ENCODE measurements at regions not wholly inside any gene's neighbourhood (a gene's known extent, or its start where the extent isn't known, plus 50 kb on each side); places are given as distances from the start of the nearest gene placed in this dataset.

DNA sequence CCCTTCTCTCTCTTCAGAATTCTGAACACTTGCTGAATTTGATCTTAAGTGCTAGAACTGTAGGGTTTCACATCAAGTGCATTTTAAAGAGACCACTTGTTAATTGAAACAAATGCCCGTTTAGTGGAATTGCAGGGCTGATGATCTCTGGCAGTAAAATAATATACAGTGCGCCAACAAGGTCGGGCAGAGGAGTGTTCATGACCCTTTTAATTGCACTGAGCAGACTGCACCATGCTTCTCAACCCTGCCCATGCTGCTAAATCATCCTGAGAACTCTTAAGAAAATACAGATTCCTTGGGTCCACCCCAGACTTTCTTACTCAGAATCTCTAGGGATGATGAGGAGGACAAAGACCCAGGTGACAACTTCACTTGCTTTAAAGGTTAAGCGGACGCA lies 73.5 kb downstream of the SC5D start:
- dilution Hi-C loops (cut with MboI; ENCODE audit: extremely low pct_ligation_motif_present, low sequenced_read_pairs), result no loop called here
- POLR2A ChIA-PET, result no interaction called here

More for the DNA sequence above, 73.5 kb downstream of the SC5D start:
- H3K9ac ChIP-seq (replicated peaks; ENCODE audit: extremely low read depth, insufficient read depth, low read length), result no peak overlapping the region
- H3K4me2 ChIP-seq (ENCODE audit: insufficient read depth, low read length), result no peak overlapping the region
- no peaks in the 10 kb centered on the region for H3K9me1 ChIP-seq (replicated peaks; ENCODE audit: control insufficient read depth, extremely low read depth, insufficient read depth, low read length)
- H3K36me3 ChIP-seq (ENCODE audit: control insufficient read depth in 2 of 2, extremely low read depth in 1 of 2, insufficient read depth in 2 of 2, low read length in 2 of 2), result no peaks in the 10 kb centered on the region
- H2AFZ ChIP-seq (ENCODE audit: low read depth, low read length), result no peak overlapping the region
- no peak overlapping the region for H3K27ac ChIP-seq (ENCODE audit: insufficient read depth, low read depth, low read length)
- H3K4me1 ChIP-seq (ENCODE audit: control insufficient read depth, extremely low read depth, insufficient read depth, low read length), result no peaks in the 10 kb centered on the region
- no peaks in the 10 kb centered on the region for H3K9me3 ChIP-seq (replicated peaks; ENCODE audit: control insufficient read depth, insufficient read depth, low read length)
- no TSS peak for BruUV-seq (replicated peaks)
- DNase-seq (ENCODE audit: low read depth, low spot score) (no peak), FAIRE-seq (no peak)
- CTCF ChIA-PET, result no interaction called here
- intact Hi-C loops (cut with micrococcal nuclease), result no loop called here
- no peak for TF ChIP-seq POLR2AphosphoS5 (IDR thresholded peaks at IDR 0.05; ENCODE audit: insufficient read depth, low read depth, low read length)
- no peak for TF ChIP-seq GATA2 (IDR thresholded peaks at IDR 0.05; ENCODE audit: insufficient read depth, insufficient read length, low read depth, low read length)
- TF ChIP-seq MYC (IDR thresholded peaks at IDR 0.05; ENCODE audit: low read depth, low read length), result no peak
- TF ChIP-seq, protein P1, sequence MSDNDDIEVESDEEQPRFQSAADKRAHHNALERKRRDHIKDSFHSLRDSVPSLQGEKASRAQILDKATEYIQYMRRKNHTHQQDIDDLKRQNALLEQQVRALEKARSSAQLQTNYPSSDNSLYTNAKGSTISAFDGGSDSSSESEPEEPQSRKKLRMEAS (IDR thresholded peaks at IDR 0.05; ENCODE audit: insufficient read depth, insufficient read length), result no peak
- TF ChIP-seq, protein P2, sequence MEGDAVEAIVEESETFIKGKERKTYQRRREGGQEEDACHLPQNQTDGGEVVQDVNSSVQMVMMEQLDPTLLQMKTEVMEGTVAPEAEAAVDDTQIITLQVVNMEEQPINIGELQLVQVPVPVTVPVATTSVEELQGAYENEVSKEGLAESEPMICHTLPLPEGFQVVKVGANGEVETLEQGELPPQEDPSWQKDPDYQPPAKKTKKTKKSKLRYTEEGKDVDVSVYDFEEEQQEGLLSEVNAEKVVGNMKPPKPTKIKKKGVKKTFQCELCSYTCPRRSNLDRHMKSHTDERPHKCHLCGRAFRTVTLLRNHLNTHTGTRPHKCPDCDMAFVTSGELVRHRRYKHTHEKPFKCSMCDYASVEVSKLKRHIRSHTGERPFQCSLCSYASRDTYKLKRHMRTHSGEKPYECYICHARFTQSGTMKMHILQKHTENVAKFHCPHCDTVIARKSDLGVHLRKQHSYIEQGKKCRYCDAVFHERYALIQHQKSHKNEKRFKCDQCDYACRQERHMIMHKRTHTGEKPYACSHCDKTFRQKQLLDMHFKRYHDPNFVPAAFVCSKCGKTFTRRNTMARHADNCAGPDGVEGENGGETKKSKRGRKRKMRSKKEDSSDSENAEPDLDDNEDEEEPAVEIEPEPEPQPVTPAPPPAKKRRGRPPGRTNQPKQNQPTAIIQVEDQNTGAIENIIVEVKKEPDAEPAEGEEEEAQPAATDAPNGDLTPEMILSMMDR (IDR thresholded peaks at IDR 0.05; ENCODE audit: extremely low read depth in 1 of 2, insufficient read depth in 1 of 2, low read depth in 1 of 2, low read length in 2 of 2), result no peak
- no peak for TF ChIP-seq FOS (IDR thresholded peaks at IDR 0.05; ENCODE audit: borderline replicate concordance, insufficient read depth, low read length)
- TF ChIP-seq JUN (IDR thresholded peaks at IDR 0.05; ENCODE audit: borderline replicate concordance, insufficient read depth, insufficient read length, low read depth), result no peak
- no peak for TF ChIP-seq POLR2A (IDR thresholded peaks at IDR 0.05; ENCODE audit: low read depth, low read length)
- no peak for TF ChIP-seq EZH2 (IDR thresholded peaks at IDR 0.05; ENCODE audit: borderline replicate concordance, low read depth, low read length, severe bottlenecking)
- H4K20me1 ChIP-seq (replicated peaks; ENCODE audit: control insufficient read depth, extremely low read depth, insufficient read depth, low read length), result no peaks in the 10 kb centered on the region
- no peaks in the 10 kb centered on the region for H3K27me3 ChIP-seq (ENCODE audit: control insufficient read depth in 2 of 2, insufficient read depth in 2 of 2, low read length in 2 of 2)
- H3K79me2 ChIP-seq (ENCODE audit: control insufficient read depth, insufficient read depth, low read length), result no peaks in the 10 kb centered on the region
- no peak overlapping the region for H3K4me3 ChIP-seq (replicated peaks in 1 of 3; ENCODE audit: insufficient read depth in 1 of 3, low read depth in 1 of 3, low read length in 3 of 3)
